ENCODE measurements at regions not wholly inside any gene's neighbourhood (a gene's known extent, or its start where the extent isn't known, plus 50 kb on each side); places are given as distances from the start of the nearest gene placed in this dataset.

DNA sequence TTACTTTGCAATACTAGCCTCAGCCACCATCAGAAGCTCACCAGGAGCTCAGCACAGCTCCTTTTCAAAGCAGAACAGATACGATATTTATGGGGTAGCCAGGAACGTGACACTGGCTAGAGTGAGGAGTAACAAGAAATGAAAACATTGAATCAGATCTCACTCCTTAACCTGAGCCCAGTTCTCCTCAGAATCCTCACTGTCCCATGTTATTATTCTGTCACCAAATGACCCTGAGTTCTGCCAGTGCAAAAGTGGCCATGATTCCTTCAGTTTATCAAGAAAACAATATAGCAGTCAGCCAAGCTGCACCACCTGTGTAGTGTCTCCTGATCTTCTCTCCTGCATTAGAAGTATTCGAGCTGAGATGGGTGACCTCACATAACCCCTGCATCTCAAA, 956.7 kb downstream of the TUSC7 start:
- Histone ChIP-seq H3K9me3 (no peaks in the 10 kb centered on the region), H3K4me1 (no peaks in the 10 kb centered on the region), H3K36me3 (no peaks in the 10 kb centered on the region), H3K4me3 (no peak overlapping the region), H3K27ac (no peak overlapping the region), H3K27me3 (no peaks in the 10 kb centered on the region)
- TF ChIP-seq POLR2A (IDR thresholded peaks at IDR 0.05): no peak
- DNase-seq (ENCODE audit: extremely low spot score in 2 of 2): no peak
- intact Hi-C loops (cut with DNase I): no loop called here

DNA sequence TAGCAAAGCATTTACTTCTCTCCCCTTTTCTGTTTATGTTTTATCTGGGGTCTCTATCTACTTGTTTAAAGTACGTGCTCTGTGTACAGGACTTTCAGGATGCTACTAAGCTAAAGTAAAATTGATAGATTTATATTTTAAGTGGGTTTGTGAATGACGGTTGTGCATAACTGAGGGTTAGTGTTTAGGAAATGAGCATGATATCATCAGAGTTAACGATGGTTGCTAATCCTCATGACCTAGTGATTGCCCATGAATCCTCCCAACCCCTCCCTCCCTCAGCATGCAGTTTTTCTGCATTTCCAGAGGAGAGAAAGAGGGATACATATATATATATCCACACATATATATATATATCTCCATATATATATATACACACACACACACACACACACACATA, 957.2 kb downstream of the TUSC7 start:
- no peak for TF ChIP-seq POLR2A (IDR thresholded peaks at IDR 0.05)
- TF ChIP-seq POLR2AphosphoS5 (IDR thresholded peaks at IDR 0.05; ENCODE audit: insufficient read depth in 1 of 2, low read depth in 1 of 2): no peak
- TF ChIP-seq, protein P1, sequence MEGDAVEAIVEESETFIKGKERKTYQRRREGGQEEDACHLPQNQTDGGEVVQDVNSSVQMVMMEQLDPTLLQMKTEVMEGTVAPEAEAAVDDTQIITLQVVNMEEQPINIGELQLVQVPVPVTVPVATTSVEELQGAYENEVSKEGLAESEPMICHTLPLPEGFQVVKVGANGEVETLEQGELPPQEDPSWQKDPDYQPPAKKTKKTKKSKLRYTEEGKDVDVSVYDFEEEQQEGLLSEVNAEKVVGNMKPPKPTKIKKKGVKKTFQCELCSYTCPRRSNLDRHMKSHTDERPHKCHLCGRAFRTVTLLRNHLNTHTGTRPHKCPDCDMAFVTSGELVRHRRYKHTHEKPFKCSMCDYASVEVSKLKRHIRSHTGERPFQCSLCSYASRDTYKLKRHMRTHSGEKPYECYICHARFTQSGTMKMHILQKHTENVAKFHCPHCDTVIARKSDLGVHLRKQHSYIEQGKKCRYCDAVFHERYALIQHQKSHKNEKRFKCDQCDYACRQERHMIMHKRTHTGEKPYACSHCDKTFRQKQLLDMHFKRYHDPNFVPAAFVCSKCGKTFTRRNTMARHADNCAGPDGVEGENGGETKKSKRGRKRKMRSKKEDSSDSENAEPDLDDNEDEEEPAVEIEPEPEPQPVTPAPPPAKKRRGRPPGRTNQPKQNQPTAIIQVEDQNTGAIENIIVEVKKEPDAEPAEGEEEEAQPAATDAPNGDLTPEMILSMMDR (IDR thresholded peaks at IDR 0.05): no peak
- intact Hi-C loops (cut with DNase I): no loop called here

DNA sequence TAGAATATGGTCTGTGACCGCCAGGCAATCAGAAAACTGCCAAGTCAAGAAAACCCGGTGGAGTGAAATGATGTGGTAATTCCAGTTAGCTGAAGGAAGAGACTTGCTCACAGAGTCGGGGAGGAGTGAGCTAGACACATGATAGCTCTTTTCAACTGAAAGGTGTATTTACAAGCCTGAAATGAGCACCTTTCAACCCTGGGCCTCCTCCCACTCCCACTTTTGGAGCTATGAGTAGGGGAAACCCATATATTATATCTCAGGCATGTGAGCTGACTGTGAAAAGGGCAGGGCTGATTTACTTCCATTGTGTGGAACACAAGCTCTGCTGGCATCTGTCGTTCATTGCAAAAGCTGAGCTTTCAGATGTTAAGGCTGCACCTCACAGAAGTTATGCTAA, 960.2 kb downstream of the TUSC7 start:
- intact Hi-C loops (cut with DNase I): no loop called here
- no peaks in the 10 kb centered on the region for H3K9me3 ChIP-seq

More for the DNA sequence above, 957.2 kb downstream of the TUSC7 start:
- no peak overlapping the region for H3K27ac ChIP-seq
- H3K27me3 ChIP-seq: no peaks in the 10 kb centered on the region
- no peaks in the 10 kb centered on the region for H3K36me3 ChIP-seq
- no peak overlapping the region for H3K4me3 ChIP-seq
- no peaks in the 10 kb centered on the region for H3K9me3 ChIP-seq
- DNase-seq (ENCODE audit: extremely low spot score in 2 of 2): no peak
- no peaks in the 10 kb centered on the region for H3K4me1 ChIP-seq

DNA sequence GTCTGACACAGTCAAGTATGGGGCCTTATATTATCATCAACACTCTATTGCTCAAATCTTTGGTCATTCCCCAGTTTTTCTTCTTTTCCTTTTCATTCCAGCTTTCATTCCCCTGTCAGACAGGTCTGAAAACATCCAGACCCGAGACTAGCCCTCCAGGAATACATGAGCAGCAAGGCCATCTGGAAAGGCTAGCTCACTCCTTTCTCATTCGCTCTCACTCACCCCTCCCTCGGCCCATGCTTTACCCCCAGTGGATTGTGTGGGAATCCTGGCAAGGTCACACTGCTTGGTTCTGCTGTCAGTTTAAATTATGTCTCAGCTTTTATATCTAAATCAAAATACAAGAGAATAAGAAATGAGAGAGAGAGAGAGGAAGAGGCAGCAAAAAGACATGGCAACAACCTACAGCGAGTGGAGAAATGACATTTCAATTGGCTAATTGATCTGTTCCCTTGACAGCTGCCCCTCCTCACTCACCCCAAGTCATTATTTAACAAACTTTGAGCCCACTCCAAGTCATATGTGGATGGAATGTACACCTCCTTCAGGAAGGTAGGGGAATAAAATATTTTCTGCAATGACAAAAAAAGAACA, 962.2 kb downstream of the TUSC7 start:
- no peaks in the 10 kb centered on the region for H3K4me1 ChIP-seq
- H3K9me3 ChIP-seq: no peaks in the 10 kb centered on the region
- intact Hi-C loops (cut with DNase I): no loop called here
- H3K27ac ChIP-seq: no peak overlapping the region
- DNase-seq (ENCODE audit: extremely low spot score in 2 of 2): no peak
- no peak for TF ChIP-seq POLR2AphosphoS5 (IDR thresholded peaks at IDR 0.05; ENCODE audit: insufficient read depth in 1 of 2, low read depth in 1 of 2)
- no peak for TF ChIP-seq POLR2A (IDR thresholded peaks at IDR 0.05)
- TF ChIP-seq, protein P1 (IDR thresholded peaks at IDR 0.05): no peak
- no peak overlapping the region for H3K4me3 ChIP-seq
- no peaks in the 10 kb centered on the region for H3K36me3 ChIP-seq
- no peaks in the 10 kb centered on the region for H3K27me3 ChIP-seq

More for the DNA sequence above, 960.2 kb downstream of the TUSC7 start:
- no peaks in the 10 kb centered on the region for H3K4me1 ChIP-seq
- TF ChIP-seq, protein P1 (IDR thresholded peaks at IDR 0.05): no peak
- TF ChIP-seq POLR2AphosphoS5 (IDR thresholded peaks at IDR 0.05; ENCODE audit: insufficient read depth in 1 of 2, low read depth in 1 of 2) (no peak), POLR2A (IDR thresholded peaks at IDR 0.05) (no peak)
- no peak for DNase-seq (ENCODE audit: extremely low spot score in 2 of 2)
- H3K36me3 ChIP-seq: no peaks in the 10 kb centered on the region
- no peak overlapping the region for H3K27ac ChIP-seq
- H3K27me3 ChIP-seq: no peaks in the 10 kb centered on the region
- H3K4me3 ChIP-seq: no peak overlapping the region

DNA sequence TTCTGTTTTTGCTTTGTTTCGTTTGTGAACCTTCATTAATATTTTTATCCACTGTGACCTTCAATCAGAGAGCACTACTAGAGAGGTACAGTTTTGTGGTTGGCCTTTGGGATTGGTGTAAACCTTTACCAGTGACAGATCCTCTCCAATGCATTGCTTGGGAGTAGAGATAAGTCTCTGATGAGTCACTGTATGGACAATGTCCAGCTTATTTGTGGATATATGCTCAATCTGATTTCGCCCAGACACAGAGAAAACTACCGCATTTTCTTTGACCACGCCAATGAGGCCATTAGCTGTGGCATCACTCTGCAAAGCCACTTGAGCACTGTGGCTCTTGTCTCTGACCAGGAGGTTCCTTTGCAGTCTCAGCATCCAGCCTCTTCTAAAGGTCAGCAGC, 964.7 kb downstream of the TUSC7 start:
- H3K9me3 ChIP-seq: no peaks in the 10 kb centered on the region
- intact Hi-C loops (cut with DNase I): no loop called here
- TF ChIP-seq POLR2AphosphoS5 (IDR thresholded peaks at IDR 0.05; ENCODE audit: insufficient read depth in 1 of 2, low read depth in 1 of 2) (no peak), POLR2A (IDR thresholded peaks at IDR 0.05) (no peak)
- TF ChIP-seq, protein P1 (IDR thresholded peaks at IDR 0.05): no peak
- no peak overlapping the region for H3K4me3 ChIP-seq
- H3K4me1 ChIP-seq: no peaks in the 10 kb centered on the region
- DNase-seq (ENCODE audit: extremely low spot score in 2 of 2): no peak
- no peaks in the 10 kb centered on the region for H3K36me3 ChIP-seq
- no peaks in the 10 kb centered on the region for H3K27me3 ChIP-seq
- H3K27ac ChIP-seq: no peak overlapping the region
